GM21526 (cell line): ENCODE measurements at regions not wholly inside any gene's neighbourhood (a gene's known extent, or its start where the extent isn't known, plus 50 kb on each side); places are given as distances from the start of the nearest gene placed in this dataset.

Experiments
- ATAC-seq: cut with Tn5 transposase; IDR thresholded peaks from one replicate; pipeline ENCODE4 v1.9.1; 2021; ENCODE audit warnings: moderate library complexity; ENCODE audit not compliant: unreplicated experiment, low FRiP score

- ATAC-seq = no peak
Observed at GRCh38 chr4:173862754-173863153, 332.7 kb upstream of the HAND2 start.

- ATAC-seq = no peak
Observed at GRCh38 chr4:173860094-173860493, 330.1 kb upstream of the HAND2 start.

GRCh38 chr4:173859091-173859713, 329.2 kb upstream of the HAND2 start:
- ATAC-seq = no peak

GRCh38 chr4:173858471-173858870, 328.4 kb upstream of the HAND2 start:
- no peak for ATAC-seq

- ATAC-seq = no peak
Observed at GRCh38 chr4:173857828-173858227, 327.8 kb upstream of the HAND2 start.

GRCh38 chr4:173855015-173855414, 325.0 kb upstream of the HAND2 start:
- no peak for ATAC-seq

GRCh38 chr4:173852775-173853174, 322.7 kb upstream of the HAND2 start:
- ATAC-seq = no peak

GRCh38 chr4:173845580-173845979, 315.6 kb upstream of the HAND2 start:
- ATAC-seq = no peak

GRCh38 chr4:173839865-173840264, 309.8 kb upstream of the HAND2 start:
- no peak for ATAC-seq

- ATAC-seq = no peak
Observed at GRCh38 chr4:173837517-173837916, 307.5 kb upstream of the HAND2 start.

- no peak for ATAC-seq
Observed at GRCh38 chr4:173835903-173836302, 305.9 kb upstream of the HAND2 start.

GRCh38 chr4:173834151-173834550, 304.1 kb upstream of the HAND2 start:
- ATAC-seq = no peak

GRCh38 chr4:173829565-173829964, 299.5 kb upstream of the HAND2 start:
- no peak for ATAC-seq

- no peak for ATAC-seq
Observed at GRCh38 chr4:173827707-173828106, 297.7 kb upstream of the HAND2 start.

GRCh38 chr4:173821876-173822275, 291.8 kb upstream of the HAND2 start:
- ATAC-seq = no peak

- no peak for ATAC-seq
Observed at GRCh38 chr4:173821036-173821435, 291.0 kb upstream of the HAND2 start.

GRCh38 chr4:173807347-173807746, 277.3 kb upstream of the HAND2 start:
- ATAC-seq = no peak

- ATAC-seq = no peak
Observed at GRCh38 chr4:173805884-173806283, 275.9 kb upstream of the HAND2 start.

- no peak for ATAC-seq
Observed at GRCh38 chr4:173802662-173803022, 272.6 kb upstream of the HAND2 start.

- ATAC-seq = no peak
Observed at GRCh38 chr4:173801876-173802661, 272.0 kb upstream of the HAND2 start.

- ATAC-seq = no peak
Observed at GRCh38 chr4:173801361-173801760, 271.3 kb upstream of the HAND2 start.

GRCh38 chr4:173797296-173797695, 267.3 kb upstream of the HAND2 start:
- ATAC-seq = no peak
